ENCODE measurements at regions not wholly inside any gene's neighbourhood (a gene's known extent, or its start where the extent isn't known, plus 50 kb on each side); places are given as distances from the start of the nearest gene placed in this dataset.

DNA sequence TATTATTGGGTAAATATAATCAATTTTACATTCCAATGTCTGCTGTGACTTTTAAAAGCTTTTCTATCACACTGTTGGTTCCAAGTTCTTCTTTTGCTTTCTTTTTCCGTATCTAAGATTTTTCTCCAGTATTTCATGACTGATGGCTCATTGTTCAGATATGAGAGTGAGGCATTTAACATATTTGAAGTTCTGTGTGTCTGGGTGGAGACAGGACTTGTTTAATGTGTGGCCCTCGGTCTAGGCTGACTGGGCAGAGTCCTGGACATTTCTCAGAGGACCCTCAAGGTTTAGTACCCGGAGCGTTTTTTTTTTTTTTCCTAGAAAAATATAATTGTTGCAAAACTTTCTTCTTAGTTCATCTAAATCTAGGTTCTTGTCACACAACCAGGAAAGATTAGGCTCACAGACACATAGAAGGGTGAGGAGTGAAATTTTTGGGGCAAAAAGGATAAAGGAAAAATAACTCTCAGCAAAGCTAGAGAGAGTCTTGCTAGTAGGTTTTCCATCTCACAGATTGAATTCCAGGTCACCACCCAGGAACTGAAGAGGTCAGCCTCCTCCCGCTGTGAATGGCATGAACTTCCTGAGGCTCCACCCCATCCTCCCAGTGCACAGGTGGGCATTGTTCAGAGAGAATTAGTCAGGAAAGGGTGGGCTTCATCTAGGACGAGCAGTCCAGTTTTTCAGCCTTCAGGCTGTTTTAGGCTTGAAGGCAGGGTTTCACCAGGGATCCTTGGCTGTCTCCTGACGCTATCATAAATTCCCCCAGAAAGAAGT is 1002.4 kb upstream of the PCDH9 start:
- DNase-seq, result no peak

DNA sequence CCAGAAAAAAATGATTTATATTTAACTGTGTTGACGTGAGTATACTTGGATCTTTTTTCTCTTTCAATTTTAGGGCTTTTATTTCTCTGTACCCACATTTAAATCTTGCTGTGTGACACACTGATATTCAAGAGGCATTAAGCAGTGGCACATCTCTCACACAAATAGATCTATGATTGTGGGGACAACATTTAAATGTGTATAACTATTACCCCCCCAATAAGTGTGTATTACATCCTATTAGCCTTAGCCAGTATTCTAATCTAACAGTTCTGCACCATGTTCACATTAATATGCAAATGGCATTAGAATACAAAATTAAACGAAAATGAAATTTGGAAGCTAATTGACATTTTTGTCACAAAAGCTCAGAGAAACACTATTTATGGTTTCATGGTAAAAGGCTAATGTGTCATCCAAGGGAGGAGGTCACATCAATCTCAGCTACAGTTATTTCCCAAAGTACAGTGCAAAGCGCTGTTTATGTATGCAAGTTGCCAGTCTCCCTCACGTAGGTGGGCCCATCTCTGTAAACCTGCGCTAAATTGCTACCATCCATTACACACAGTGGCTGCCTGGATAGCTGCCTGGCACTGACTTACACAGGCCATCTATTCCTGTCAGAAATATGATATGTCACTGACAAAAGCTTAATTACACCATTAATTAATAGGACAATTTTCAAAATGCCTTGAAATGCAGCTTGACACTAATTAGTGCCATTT is 984.7 kb upstream of the PCDH9 start:
- no peak for DNase-seq

- no peak for DNase-seq
Measured at GRCh38 chr13:68199271-68199670, 969.1 kb upstream of the PCDH9 start.

DNA sequence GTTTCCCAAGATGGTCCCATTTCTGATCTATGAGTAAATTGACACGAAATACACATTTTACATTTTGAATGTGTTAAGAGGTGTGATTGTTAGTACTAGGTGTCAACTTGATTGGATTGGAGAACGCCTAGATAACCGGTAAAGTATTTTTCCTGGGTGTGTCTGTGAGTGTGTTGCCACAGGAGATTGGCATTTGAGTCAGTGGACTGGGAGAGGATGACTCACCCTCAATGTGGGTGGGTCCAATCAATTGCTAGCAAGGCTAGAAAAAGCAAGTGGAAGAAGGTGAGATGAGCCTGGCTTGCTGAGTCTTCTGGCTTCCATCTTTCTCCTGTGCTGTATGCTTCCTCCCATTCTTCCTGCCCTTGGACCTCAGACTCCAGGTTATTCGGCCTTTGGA is 960.7 kb upstream of the PCDH9 start:
- no peak for DNase-seq

DNA sequence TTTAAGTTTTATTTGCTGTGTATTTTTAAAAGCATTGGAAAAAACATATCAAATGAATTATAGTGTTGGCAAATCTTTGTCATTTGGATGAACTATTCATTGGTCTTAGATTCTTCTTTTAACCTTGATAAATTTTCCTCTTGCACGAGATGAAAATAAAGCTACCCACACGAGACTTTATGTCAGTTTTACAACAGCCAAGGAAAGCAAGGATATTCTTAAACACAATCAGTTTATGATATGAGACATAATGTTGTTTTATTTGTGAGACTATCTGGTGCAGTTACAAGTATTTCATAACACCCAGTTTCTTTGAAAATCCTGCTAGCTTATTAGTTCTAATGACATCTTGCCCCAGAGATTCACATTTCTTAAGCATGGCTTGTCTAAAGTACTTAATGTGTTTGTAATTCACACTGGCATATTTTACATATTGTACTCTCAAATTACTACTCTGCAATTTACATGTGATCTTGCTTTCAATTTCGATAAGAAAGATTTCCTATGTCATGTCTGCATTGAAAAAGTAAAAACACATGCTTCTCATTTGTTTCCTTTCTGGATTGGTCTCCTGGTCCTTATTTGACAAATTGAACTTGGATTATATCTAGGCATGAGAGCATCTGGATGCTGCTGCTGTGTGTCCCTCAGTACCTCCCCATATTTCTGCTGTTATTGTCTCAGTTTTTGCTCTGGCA is 955.5 kb upstream of the PCDH9 start:
- DNase-seq, result no peak

DNA sequence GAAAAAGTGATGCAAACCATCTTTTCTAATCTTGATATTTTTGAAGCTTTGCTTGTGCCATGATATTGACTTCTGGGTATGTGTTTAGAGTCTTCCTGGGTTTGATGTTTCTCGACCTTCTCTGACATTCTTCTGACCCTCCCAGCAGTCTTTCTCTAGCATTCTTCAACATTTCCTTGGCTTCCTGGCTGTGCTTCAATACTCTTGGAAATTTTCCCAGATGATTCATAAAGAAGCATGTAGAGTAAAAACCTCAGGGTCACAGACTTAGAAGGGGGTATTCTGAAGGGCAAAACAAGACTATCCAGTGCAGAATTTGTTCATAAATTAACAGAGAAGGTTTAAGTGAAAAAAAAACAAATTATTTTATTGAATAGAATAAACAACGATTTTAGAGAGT is 946.3 kb upstream of the PCDH9 start:
- no peak for DNase-seq

- no peak for DNase-seq
Measured at GRCh38 chr13:68174893-68175292, 944.8 kb upstream of the PCDH9 start.

DNA sequence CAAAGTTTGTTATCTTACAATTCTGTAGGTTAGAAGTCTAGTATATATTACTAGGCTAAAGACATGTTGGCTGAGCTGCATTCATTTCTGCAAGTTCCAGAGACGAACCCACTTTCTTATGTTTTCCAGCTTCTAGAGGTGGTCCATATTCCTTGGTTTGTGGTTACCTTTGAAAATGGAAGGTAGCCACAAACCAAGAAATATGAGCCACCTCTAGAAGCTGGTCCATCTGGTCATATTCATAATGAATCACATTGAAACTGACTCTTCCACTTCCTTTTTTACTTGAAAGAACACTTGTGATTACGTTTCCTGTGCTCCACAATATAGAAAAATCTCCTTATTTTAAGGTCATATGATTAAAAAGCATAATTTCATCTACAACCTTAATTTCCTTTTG is 943.0 kb upstream of the PCDH9 start:
- DNase-seq, result no peak

GRCh38 chr13:68170961-68171360 is 940.8 kb upstream of the PCDH9 start:
- no peak for DNase-seq

- DNase-seq, result no peak
Measured at GRCh38 chr13:68168448-68168847, 938.3 kb upstream of the PCDH9 start.

DNA sequence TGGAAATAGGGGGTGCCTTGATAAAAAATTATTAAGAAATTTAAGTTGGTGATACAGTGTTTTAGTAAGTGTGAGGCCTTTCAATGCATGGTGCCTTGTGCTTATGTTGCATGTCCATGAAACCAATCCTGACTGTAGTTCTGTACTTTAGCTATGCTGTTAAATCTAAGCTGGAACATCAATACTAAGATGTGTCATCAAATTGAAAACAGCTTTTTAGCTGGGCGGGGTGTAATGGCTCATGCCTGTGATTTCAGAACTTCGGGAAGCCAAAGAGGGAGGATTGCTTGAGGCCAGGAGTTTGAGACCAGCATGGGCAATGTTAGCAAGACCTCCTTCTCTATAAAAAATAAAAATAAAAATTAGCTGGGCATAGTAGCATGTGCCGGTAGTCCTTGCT is 930.3 kb upstream of the PCDH9 start:
- DNase-seq, result no peak

DNA sequence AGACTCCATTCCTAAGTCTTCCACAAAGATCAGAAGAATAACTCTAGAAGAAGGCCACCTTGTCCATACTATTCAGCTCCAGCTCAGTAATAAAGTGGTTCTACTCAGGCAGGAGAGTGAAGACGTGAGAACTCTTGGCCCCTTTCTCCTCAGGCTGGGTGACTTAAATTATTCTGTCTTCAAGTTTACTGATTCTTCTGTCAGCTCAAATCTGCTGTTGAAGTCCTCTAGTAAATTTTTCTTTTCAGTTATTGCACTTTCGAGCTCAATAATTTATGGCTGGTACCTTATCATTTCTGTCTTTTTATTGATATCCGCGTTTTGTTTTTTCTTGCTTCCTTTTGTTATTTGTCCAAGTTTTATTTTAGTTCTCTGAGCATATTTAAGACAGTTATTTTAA is 922.3 kb upstream of the PCDH9 start:
- DNase-seq, result no peak

DNA sequence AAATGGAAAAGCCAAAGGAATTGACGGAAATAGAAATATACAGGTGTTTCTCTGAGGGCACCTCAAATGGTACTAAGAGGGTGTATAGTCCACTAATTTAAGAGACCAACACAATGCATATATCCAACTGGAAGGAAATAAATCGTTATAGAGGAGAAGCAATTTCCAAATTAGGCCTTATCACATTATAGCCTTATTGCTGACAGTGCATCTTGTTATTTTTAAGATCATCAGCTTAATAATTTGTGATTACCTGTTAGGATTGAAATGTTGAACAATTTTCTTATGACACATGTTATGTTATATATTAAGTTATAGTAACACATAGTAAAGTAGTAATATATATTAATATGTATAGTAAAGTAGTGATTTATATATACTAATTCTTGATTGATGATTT is 915.7 kb upstream of the PCDH9 start:
- DNase-seq, result no peak

DNA sequence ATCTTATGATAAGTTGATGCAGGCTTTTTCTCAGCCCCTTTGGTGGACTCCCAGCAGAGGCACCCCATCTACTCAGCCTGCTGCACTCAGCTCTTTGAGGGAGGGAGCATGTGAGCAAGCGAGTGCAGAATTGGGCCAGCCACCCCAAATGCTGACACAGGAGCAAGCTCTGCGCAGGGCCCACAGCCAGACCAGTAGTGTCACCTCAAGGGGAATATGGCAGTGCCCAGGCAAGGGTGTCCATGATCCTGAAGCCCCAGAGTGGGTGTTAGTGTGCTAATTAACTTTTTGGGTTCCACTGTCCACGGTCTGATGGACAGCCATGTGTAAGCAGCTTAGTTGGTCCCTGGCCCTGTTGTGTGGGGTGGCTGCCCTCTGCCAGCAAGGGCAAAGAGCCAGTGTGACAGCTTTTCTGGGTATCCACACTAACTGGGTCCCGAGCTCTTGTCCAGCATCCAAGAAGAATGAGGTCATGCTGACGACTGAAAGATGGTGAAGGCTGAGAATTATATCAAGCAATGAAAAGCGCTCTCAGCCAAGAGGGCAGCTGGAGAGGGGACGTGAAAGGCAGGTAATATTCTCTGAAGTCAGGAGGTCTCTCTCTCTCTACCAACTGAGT is 898.3 kb upstream of the PCDH9 start:
- DNase-seq, result no peak

- no peak for DNase-seq
Measured at GRCh38 chr13:68125087-68125480, 894.9 kb upstream of the PCDH9 start.

DNA sequence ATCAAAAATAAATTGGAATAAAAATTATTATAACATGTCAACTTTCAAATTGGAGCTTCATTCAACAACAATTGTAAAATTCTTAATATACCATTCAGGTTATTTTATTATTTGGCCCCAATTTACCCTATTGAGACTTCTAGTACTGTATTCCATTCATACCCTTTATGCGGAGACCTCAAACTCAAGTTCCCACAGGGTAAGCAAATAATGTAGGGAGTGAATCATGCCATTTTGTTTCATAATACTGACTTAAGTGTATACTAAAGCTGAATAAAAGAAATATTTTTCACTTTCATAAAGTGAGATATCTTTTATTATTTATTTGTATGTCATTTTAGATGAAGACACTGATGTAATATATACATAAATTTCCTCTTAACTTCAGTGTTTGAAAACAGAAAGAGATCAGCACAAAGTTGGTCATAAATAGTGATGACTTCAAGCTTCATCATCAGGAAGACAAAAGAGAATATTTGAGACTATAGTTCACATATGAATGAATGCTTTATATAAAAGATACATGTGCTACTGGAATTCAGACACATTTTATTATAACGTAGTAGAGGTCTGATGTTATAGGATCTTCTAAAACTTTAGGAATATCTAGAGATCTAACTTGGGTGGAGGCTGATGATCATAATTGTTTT is 894.4 kb upstream of the PCDH9 start:
- DNase-seq, result no peak

DNA sequence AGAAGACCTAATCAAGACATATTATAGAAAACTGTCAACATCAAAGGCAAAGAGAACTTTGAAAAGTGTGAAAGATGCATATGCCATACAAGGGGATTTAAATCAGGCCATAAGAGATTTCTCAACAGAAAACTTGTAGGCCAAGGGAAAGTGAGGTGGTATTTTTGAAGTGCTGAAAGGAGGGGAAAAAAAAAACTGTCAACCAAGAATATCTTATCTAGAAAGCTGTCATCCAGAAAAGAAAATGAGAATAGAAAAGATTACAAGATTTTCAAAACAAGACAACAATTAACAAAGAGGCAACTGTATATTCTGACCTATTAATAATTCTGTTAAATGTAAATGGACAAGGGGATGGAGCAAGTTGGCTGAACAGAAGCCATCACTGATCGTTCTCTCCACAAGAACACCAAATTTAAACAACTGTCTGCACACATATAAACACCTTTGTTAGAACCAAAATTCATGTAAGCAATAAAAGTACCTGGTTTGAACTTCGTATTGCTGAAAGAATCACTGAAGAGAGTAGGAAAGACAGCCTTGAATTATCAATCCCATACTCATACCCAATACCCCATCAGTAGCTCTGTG is 880.1 kb upstream of the PCDH9 start:
- DNase-seq, result no peak

DNA sequence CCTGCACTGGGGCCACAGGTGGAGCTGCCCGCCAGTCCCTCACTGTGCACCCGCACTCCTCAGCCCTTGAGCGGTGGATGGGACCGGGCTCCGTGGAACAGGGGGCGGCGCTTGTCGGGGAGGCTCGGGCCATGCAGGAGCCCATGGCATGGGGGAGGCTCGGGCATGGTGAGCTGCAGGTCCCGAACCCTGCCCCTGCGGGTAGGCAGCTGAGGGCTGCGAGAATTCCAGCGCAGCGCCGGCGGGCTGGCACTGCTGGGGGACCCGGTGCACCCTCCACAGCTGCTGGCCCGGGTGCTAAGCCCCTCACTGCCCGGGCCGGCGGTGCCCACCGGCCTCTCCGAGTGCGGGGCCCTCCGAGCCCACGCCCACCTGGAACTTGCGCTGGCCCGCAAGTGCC is 877.5 kb upstream of the PCDH9 start:
- DNase-seq, result no peak

GRCh38 chr13:68099631-68100030 is 869.5 kb upstream of the PCDH9 start:
- no peak for DNase-seq

- no peak for DNase-seq
Measured at GRCh38 chr13:68081061-68081460, 850.9 kb upstream of the PCDH9 start.

GRCh38 chr13:68078874-68079273 is 848.7 kb upstream of the PCDH9 start:
- DNase-seq, result no peak

GRCh38 chr13:68078469-68078868 is 848.3 kb upstream of the PCDH9 start:
- DNase-seq, result no peak

GRCh38 chr13:68076046-68076445 is 845.9 kb upstream of the PCDH9 start:
- DNase-seq, result no peak

All from NCI-H446 treated with DMSO at 0.1 percent for 48 hours (cell line).